Nephron progenitor cell (in vitro differentiated cells): ENCODE measurements at regions not wholly inside any gene's neighbourhood (a gene's known extent, or its start where the extent isn't known, plus 50 kb on each side); places are given as distances from the start of the nearest gene placed in this dataset.

Experiments
- DNase-seq: peaks from one replicate; pipeline ENCODE4 v3.0.0; 2021
- H3K27ac Mint-ChIP-seq: 2 replicates; pipeline ENCODE4 v1.8.0; 2021; ENCODE audit warnings: mild to moderate bottlenecking, moderate library complexity, mixed read lengths
- H3K27me3 Mint-ChIP-seq: 2 replicates; pipeline ENCODE4 v1.8.0; 2021; ENCODE audit warnings: mild to moderate bottlenecking, low read depth, mixed read lengths; ENCODE audit not compliant: poor library complexity
- H3K36me3 Mint-ChIP-seq: 2 replicates; pipeline ENCODE4 v1.8.0; 2021; ENCODE audit warnings: low read depth, mixed read lengths
- H3K4me1 Mint-ChIP-seq: 2 replicates; pipeline ENCODE4 v1.8.0; 2021; ENCODE audit warnings: mixed read lengths
- H3K4me3 Mint-ChIP-seq: 2 replicates; pipeline ENCODE4 v1.8.0; 2021; ENCODE audit warnings: mild to moderate bottlenecking, moderate library complexity, mixed read lengths
- H3K9me3 Mint-ChIP-seq: 2 replicates; pipeline ENCODE4 v1.8.0; 2021; ENCODE audit warnings: mild to moderate bottlenecking, moderate library complexity, mixed read lengths
- TF ChIP-seq, protein P1 (sequence below): fragments of 200-600 bp; sonication (generic); IDR thresholded peaks from 2 replicates; pipeline ENCODE4 v1.5.0; 2021; ENCODE audit warnings: antibody characterized with exemption

DNA sequence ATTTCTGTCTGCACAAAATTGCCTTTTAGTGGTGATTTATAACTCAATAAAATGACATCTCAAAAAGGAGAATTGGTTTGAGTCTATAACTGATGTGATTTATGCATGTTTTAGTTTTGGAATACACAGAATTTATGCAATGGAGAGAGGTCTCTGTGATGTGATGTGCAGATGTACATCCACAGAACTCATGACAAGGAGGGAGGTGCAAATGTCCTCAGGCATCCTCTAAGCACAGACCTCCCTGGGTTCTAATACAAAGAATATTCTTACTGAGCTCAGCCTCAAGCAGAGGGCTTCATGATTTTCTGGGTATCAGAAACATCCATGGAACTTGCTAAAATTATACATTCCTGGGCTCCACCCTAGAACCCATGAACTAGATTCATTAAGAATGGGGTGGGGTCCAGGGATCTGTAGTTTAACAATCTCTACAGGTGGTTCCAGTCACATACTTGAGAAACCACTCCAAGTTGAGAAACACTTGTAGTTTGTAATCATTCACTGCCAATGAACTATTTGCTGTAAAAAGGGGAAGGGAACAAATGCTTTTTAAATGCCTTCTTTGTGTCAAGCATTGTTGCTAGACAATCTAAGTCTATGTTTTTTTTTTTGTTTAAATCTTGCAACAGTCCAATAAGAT, 60.2 kb upstream of the NEDD9 start:
- H3K36me3 Mint-ChIP-seq, result peaks cover 6% of the 10 kb centered on the region
- no peak for DNase-seq
- H3K27me3 Mint-ChIP-seq, result peaks cover 3% of the 10 kb centered on the region
- H3K9me3 Mint-ChIP-seq, result peaks cover 17% of the 10 kb centered on the region
- H3K27ac Mint-ChIP-seq, result no peak overlapping the region
- no peak overlapping the region for H3K4me3 Mint-ChIP-seq
- TF ChIP-seq, protein P1, sequence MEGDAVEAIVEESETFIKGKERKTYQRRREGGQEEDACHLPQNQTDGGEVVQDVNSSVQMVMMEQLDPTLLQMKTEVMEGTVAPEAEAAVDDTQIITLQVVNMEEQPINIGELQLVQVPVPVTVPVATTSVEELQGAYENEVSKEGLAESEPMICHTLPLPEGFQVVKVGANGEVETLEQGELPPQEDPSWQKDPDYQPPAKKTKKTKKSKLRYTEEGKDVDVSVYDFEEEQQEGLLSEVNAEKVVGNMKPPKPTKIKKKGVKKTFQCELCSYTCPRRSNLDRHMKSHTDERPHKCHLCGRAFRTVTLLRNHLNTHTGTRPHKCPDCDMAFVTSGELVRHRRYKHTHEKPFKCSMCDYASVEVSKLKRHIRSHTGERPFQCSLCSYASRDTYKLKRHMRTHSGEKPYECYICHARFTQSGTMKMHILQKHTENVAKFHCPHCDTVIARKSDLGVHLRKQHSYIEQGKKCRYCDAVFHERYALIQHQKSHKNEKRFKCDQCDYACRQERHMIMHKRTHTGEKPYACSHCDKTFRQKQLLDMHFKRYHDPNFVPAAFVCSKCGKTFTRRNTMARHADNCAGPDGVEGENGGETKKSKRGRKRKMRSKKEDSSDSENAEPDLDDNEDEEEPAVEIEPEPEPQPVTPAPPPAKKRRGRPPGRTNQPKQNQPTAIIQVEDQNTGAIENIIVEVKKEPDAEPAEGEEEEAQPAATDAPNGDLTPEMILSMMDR, result no peak
- peaks cover 5% of the 10 kb centered on the region for H3K4me1 Mint-ChIP-seq

DNA sequence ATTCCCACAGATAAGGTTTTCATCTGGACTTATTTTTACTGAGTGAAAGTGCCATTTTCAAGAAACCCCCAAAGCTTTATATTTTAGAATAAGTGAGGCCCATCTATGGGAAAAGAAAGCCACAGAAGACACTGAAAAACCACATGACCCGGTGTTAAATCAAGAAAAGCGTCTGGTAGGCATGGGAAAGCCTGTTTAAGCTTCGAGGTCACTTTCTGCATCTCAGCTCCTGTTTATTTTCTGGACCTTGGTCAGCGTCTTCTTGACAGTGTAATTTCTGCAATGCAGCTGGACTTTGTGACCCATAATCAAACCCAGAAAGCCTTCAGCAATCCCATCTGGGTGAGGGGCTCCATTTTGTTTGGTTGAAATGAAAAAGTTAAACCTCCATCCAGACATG, 59.6 kb upstream of the NEDD9 start:
- peaks cover 6% of the 10 kb centered on the region for H3K36me3 Mint-ChIP-seq
- H3K27me3 Mint-ChIP-seq, result peaks cover 3% of the 10 kb centered on the region
- H3K27ac Mint-ChIP-seq, result no peak overlapping the region
- H3K4me1 Mint-ChIP-seq, result no peaks in the 10 kb centered on the region
- TF ChIP-seq, protein P1, result no peak
- no peak for DNase-seq
- no peak overlapping the region for H3K4me3 Mint-ChIP-seq
- H3K9me3 Mint-ChIP-seq, result peaks cover 17% of the 10 kb centered on the region

DNA sequence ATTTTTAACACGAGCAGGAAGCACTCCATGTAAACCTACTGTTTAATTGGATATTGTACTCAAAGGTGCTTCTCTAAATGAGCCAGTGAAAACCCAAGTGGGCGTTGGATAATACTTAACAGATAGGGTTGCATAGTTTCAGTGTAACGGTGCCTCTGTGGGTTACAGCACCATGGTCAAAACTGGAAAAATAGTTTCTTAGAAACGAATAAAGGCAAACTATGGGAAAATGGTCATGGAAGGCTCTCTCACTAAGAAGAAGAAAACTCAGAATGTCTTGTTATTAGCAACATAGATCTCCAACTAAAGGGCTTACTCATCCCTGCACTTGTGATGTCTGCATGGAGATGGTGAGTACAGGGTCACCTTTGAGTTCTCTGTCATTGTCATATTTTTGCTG, 59.1 kb upstream of the NEDD9 start:
- peaks cover 3% of the 10 kb centered on the region for H3K27me3 Mint-ChIP-seq
- H3K36me3 Mint-ChIP-seq, result peaks cover 6% of the 10 kb centered on the region
- DNase-seq, result no peak
- H3K4me1 Mint-ChIP-seq, result no peaks in the 10 kb centered on the region
- no peak overlapping the region for H3K4me3 Mint-ChIP-seq
- TF ChIP-seq, protein P1, result no peak
- H3K9me3 Mint-ChIP-seq, result peaks cover 17% of the 10 kb centered on the region
- no peak overlapping the region for H3K27ac Mint-ChIP-seq

DNA sequence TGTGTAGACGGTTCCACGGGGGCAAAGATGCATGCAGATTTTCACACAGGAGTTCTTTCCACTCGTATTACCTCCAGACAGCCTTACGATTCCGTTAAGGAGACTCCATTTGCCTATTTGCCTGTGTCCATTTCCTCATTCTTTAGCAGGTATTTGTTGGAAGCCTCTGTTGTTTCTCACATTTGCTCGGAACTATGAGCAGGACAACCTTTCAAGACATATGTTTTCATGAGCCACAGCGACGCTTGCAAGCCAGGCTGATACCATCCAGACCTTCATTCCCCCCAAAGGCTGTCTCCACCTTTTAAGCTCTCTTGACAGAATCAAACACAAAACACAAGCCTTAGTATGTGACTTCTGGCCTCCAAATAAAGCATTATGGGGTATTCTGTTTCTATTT, 57.6 kb upstream of the NEDD9 start:
- Mint-ChIP-seq H3K27ac (no peak overlapping the region), H3K9me3 (peaks cover 12% of the 10 kb centered on the region), H3K4me3 (no peak overlapping the region), H3K4me1 (no peaks in the 10 kb centered on the region), H3K36me3 (no peaks in the 10 kb centered on the region), H3K27me3 (peaks cover 2% of the 10 kb centered on the region)
- TF ChIP-seq, protein P1, result no peak
- no peak for DNase-seq

DNA sequence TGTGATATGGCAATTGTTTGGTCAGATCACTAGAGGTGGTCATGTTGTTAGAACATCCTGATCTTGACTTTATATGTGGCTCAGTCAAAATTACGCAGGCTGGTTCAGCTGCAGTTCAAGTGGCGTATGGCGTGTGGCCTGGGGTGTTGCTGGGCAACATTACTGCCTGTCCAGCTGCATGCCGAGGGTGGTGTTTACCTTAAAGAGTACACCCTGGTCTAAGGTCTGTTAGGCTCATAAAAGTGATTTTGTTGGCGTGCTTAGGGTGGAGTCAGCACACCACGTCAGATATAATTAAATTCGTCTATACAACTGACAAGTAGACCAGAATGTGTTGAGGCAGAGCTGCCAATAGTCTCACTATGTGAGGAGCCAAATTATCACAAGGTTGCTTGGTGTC, 55.6 kb upstream of the NEDD9 start:
- DNase-seq, result no peak
- Mint-ChIP-seq H3K27me3 (no peaks in the 10 kb centered on the region), H3K4me3 (no peak overlapping the region), H3K4me1 (no peaks in the 10 kb centered on the region), H3K36me3 (no peaks in the 10 kb centered on the region), H3K27ac (no peak overlapping the region), H3K9me3 (peaks cover 11% of the 10 kb centered on the region)
- TF ChIP-seq, protein P1, result no peak

DNA sequence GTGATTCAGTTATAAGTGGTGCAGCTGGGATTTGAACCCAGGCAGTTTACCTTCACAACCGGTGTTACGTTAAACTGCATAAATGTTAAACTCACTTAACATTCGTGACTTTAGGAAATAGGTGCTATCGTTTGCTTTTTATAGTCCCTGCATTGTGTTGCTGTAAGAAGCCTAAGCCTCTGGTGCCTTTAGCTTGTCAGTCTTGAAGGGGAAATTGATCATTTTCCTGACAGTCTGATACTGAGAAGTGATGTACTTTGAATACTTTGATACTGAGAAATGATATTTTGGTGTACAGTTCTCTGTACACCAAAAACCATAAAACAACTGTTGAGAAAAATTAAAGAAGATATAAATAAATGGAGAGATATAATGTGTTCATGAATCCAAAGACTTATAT, 52.5 kb upstream of the NEDD9 start:
- Mint-ChIP-seq H3K4me1 (peaks cover 13% of the 10 kb centered on the region), H3K36me3 (no peaks in the 10 kb centered on the region), H3K9me3 (peaks cover 11% of the 10 kb centered on the region), H3K27me3 (no peaks in the 10 kb centered on the region), H3K27ac (no peak overlapping the region), H3K4me3 (no peak overlapping the region)
- TF ChIP-seq, protein P1, result no peak
- DNase-seq, result no peak
